ENCODE measurements at regions not wholly inside any gene's neighbourhood (a gene's known extent, or its start where the extent isn't known, plus 50 kb on each side); places are given as distances from the start of the nearest gene placed in this dataset.

DNA sequence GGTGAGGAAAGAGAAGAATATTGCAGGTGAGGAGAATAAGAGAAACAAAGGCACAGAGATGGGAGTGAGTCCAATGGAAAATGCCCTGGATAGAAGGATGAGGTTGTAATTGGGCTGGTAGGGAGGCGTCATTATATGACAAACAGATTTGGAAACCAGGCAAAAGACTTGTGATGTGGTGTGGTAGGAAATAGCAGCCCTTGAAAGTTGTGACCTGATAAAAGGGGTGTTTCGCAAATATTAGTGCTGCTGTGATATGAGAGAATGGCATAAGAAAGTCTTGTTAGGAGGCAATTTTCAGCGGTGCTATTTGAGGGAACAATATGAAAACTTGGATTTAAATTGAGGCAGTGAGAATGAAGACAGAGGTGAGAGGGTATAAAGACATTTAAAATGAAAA is 217.5 kb upstream of the ACTBL2 start:
- Histone ChIP-seq H3K9me3 (ENCODE audit: control insufficient read depth, insufficient read depth, low read depth, low read length) (peaks cover 3% of the 10 kb centered on the region; the same call in 1 of the 2 replicates), H3K36me3 (ENCODE audit: control insufficient read depth, insufficient read depth, low read length) (no peaks in the 10 kb centered on the region; the same call in 1 of the 2 replicates), H3K4me3 (ENCODE audit: low read depth in 2 of 2, low read length in 2 of 2) (no peak overlapping the region), H3K4me1 (ENCODE audit: control insufficient read depth, insufficient read depth, low read length) (peaks cover 12% of the 10 kb centered on the region), H3K27ac (ENCODE audit: low read length) (peak overlapping the region; percentile 100; the same call in 1 of the 2 replicates), H3K27me3 (ENCODE audit: control insufficient read depth, insufficient read depth, low read length) (no peaks in the 10 kb centered on the region)
- DNase-seq (ENCODE audit: low read depth, low spot score), result no peak
- CTCF ChIA-PET, result no interaction called here
- no TSS peak for BruUV-seq (replicated peaks)
- in situ Hi-C loops (cut with HindIII; ENCODE audit: low pct_unique_long_range_greater_than_20kb, low sequenced_read_pairs), result no loop called here
- TF ChIP-seq, protein P1, sequence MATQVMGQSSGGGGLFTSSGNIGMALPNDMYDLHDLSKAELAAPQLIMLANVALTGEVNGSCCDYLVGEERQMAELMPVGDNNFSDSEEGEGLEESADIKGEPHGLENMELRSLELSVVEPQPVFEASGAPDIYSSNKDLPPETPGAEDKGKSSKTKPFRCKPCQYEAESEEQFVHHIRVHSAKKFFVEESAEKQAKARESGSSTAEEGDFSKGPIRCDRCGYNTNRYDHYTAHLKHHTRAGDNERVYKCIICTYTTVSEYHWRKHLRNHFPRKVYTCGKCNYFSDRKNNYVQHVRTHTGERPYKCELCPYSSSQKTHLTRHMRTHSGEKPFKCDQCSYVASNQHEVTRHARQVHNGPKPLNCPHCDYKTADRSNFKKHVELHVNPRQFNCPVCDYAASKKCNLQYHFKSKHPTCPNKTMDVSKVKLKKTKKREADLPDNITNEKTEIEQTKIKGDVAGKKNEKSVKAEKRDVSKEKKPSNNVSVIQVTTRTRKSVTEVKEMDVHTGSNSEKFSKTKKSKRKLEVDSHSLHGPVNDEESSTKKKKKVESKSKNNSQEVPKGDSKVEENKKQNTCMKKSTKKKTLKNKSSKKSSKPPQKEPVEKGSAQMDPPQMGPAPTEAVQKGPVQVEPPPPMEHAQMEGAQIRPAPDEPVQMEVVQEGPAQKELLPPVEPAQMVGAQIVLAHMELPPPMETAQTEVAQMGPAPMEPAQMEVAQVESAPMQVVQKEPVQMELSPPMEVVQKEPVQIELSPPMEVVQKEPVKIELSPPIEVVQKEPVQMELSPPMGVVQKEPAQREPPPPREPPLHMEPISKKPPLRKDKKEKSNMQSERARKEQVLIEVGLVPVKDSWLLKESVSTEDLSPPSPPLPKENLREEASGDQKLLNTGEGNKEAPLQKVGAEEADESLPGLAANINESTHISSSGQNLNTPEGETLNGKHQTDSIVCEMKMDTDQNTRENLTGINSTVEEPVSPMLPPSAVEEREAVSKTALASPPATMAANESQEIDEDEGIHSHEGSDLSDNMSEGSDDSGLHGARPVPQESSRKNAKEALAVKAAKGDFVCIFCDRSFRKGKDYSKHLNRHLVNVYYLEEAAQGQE (IDR thresholded peaks at IDR 0.05; ENCODE audit: insufficient read depth in 1 of 2, low read depth in 2 of 2, low read length in 1 of 2), result no peak
- TF ChIP-seq POLR2AphosphoS5 (IDR thresholded peaks at IDR 0.05; ENCODE audit: low read depth, low read length) (no peak), CTCF (IDR thresholded peaks at IDR 0.05) (no peak), TCF7L2 (IDR thresholded peaks at IDR 0.05; ENCODE audit: low read depth, low read length) (no peak), SIN3A (IDR thresholded peaks at IDR 0.05; ENCODE audit: borderline replicate concordance, insufficient read depth, low read depth, low read length) (no peak)
- no peak for ATAC-seq
- intact Hi-C loops (cut with micrococcal nuclease; ENCODE audit: unreplicated experiment), result no loop called here
- POLR2A ChIA-PET, result no interaction called here

DNA sequence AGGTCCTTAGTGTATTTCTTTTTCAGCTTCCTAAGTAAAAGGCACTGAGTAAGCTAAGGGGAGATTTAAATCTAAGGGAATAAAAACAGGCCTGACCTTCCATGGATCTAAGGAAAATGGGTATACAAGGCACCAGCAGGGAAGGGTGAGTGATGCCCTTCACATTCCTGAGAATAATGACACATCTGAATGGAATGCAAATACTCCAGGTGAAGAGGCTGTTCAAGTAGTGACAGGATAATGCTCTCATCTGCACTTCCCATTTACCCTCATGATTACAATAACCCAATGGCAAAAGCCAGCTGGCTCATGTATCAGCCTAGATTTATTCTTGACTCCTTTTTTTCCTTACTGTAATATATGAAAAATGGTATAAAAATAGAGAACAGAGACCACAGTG is 216.2 kb upstream of the ACTBL2 start:
- peak overlapping the region; percentile 100 for H3K27ac ChIP-seq (ENCODE audit: low read length)
- H3K4me3 ChIP-seq (ENCODE audit: low read depth in 2 of 2, low read length in 2 of 2), result no peak overlapping the region
- TF ChIP-seq POLR2AphosphoS5 (IDR thresholded peaks at IDR 0.05; ENCODE audit: low read depth, low read length), result no peak
- H3K9me3 ChIP-seq (ENCODE audit: control insufficient read depth, insufficient read depth, low read depth, low read length), result peaks cover 3% of the 10 kb centered on the region; the same call in 1 of the 2 replicates
- H3K4me1 ChIP-seq (ENCODE audit: control insufficient read depth, insufficient read depth, low read length), result peaks cover 21% of the 10 kb centered on the region
- in situ Hi-C loops (cut with HindIII; ENCODE audit: low pct_unique_long_range_greater_than_20kb, low sequenced_read_pairs) (no loop called here), intact Hi-C loops (cut with micrococcal nuclease; ENCODE audit: unreplicated experiment) (loop anchor here (10.0 kb wide), 1 partner anchor 756 kb away; no protein-coding TSS in a partner anchor)
- H3K36me3 ChIP-seq (ENCODE audit: control insufficient read depth, insufficient read depth, low read length), result no peaks in the 10 kb centered on the region; the same call in 1 of the 2 replicates
- ChIA-PET POLR2A (no interaction called here), CTCF (interaction anchor here (0.5 kb wide), 1 partner anchor 1577 kb away, joined by 7 read pairs; no protein-coding TSS in a partner anchor)
- BruUV-seq (replicated peaks), result no TSS peak
- ATAC-seq, result peak; percentile 75
- H3K27me3 ChIP-seq (ENCODE audit: control insufficient read depth, insufficient read depth, low read length), result no peaks in the 10 kb centered on the region
- DNase-seq (ENCODE audit: low read depth, low spot score), result peak; percentile 84

GRCh38 chr5:57698086-57698485 is 215.5 kb upstream of the ACTBL2 start:
- H3K9me3 ChIP-seq (ENCODE audit: control insufficient read depth, insufficient read depth, low read depth, low read length), result no peaks in the 10 kb centered on the region; the same call in 1 of the 2 replicates
- DNase-seq (ENCODE audit: low read depth, low spot score) (no peak), ATAC-seq (no peak)
- no peaks in the 10 kb centered on the region for H3K27me3 ChIP-seq (ENCODE audit: control insufficient read depth, insufficient read depth, low read length)
- POLR2A ChIA-PET, result no interaction called here
- no peak for TF ChIP-seq POLR2AphosphoS5 (IDR thresholded peaks at IDR 0.05; ENCODE audit: low read depth, low read length)
- BruUV-seq (replicated peaks), result no TSS peak
- in situ Hi-C loops (cut with HindIII; ENCODE audit: low pct_unique_long_range_greater_than_20kb, low sequenced_read_pairs) (no loop called here), intact Hi-C loops (cut with micrococcal nuclease; ENCODE audit: unreplicated experiment) (loop anchor here (10.0 kb wide), 1 partner anchor 757 kb away; no protein-coding TSS in a partner anchor)
- H3K4me1 ChIP-seq (ENCODE audit: control insufficient read depth, insufficient read depth, low read length), result peaks cover 28% of the 10 kb centered on the region
- H3K36me3 ChIP-seq (ENCODE audit: control insufficient read depth, insufficient read depth, low read length), result no peaks in the 10 kb centered on the region; the same call in 1 of the 2 replicates
- CTCF ChIA-PET, result no interaction called here
- no peak overlapping the region for H3K4me3 ChIP-seq (ENCODE audit: low read depth in 2 of 2, low read length in 2 of 2)
- peak overlapping the region; percentile 100 for H3K27ac ChIP-seq (ENCODE audit: low read length)

Data from Panc1 (cell line).